Neural cell (in vitro differentiated cells): ENCODE measurements at regions not wholly inside any gene's neighbourhood (a gene's known extent, or its start where the extent isn't known, plus 50 kb on each side); places are given as distances from the start of the nearest gene placed in this dataset.

Source experiments
- H2AFZ ChIP-seq: fragments of 200-600, 300-800 bp; sonication (generic), shearing (Covaris generic); 2 replicates; pipeline ENCODE4 v1.6.0; 2014; ENCODE audit warnings: low read depth, mild to moderate bottlenecking, antibody characterized with exemption, low read length, moderate library complexity
- H3F3A ChIP-seq: fragments of 200-600 bp; shearing (Covaris generic); 2 replicates; pipeline ENCODE4 v1.6.1; 2016; ENCODE audit warnings: mild to moderate bottlenecking, moderate library complexity, mixed read lengths, antibody characterized with exemption, low read length; ENCODE audit not compliant: insufficient read depth, poor library complexity, severe bottlenecking
- H3K27ac ChIP-seq: fragments of 200-600, 300-800 bp; sonication (generic), shearing (Covaris generic); 2 replicates; pipeline ENCODE4 v1.5.1; 2014; ENCODE audit warnings: mild to moderate bottlenecking, low read length, moderate library complexity
- H3K27me3 ChIP-seq: fragments of 300-800, 200-600 bp; sonication (generic), shearing (Covaris generic); 2 replicates; pipeline ENCODE4 v1.6.0; 2014; ENCODE audit warnings: mild to moderate bottlenecking, low read depth, low read length, moderate library complexity; ENCODE audit not compliant: insufficient read depth
- H3K36me3 ChIP-seq: fragments of 300-800, 200-600 bp; sonication (generic), shearing (Covaris generic); 2 replicates; pipeline ENCODE4 v1.5.1; 2014; ENCODE audit warnings: mild to moderate bottlenecking, antibody characterized with exemption, low read length, moderate library complexity; ENCODE audit not compliant: insufficient read depth
- H3K4me2 ChIP-seq: fragments of 300-800, 200-600 bp; sonication (generic), shearing (Covaris generic); 2 replicates; pipeline ENCODE4 v1.6.0; 2014; ENCODE audit warnings: mild to moderate bottlenecking, low read length
- H3K4me3 ChIP-seq: fragments of 300-800, 200-600 bp; sonication (generic), shearing (Covaris generic); 2 replicates; pipeline ENCODE4 v1.5.1; 2014; ENCODE audit warnings: mild to moderate bottlenecking, low read length, moderate library complexity
- H3K79me2 ChIP-seq: fragments of 200-600 bp; shearing (Covaris generic); replicated peaks from 2 replicates; pipeline ENCODE4 v1.6.0; 2014; ENCODE audit warnings: mild to moderate bottlenecking, low read length, moderate library complexity; ENCODE audit not compliant: insufficient read depth
- H3K9ac ChIP-seq: fragments of 300-800, 200-600 bp; sonication (generic), shearing (Covaris generic); 2 replicates; pipeline ENCODE4 v1.6.1; 2016; ENCODE audit warnings: mild to moderate bottlenecking, low read length, mixed read lengths
- H3K9me2 ChIP-seq: fragments of 200-600 bp; shearing (Covaris generic); 2 replicates; pipeline ENCODE4 v1.6.1; 2016; ENCODE audit warnings: mild to moderate bottlenecking, low read length, mixed read lengths; ENCODE audit not compliant: insufficient read depth
- H3K9me3 ChIP-seq: fragments of 200-600, 300-800 bp; sonication (generic), shearing (Covaris generic); 2 replicates; pipeline ENCODE4 v1.6.1; 2016; ENCODE audit warnings: mild to moderate bottlenecking, mixed run types, low read length, moderate library complexity, mixed read lengths
- H4K20me1 ChIP-seq: fragments of 200-600 bp; shearing (Covaris generic); 2 replicates; pipeline ENCODE4 v1.6.1; 2016; ENCODE audit warnings: mild to moderate bottlenecking, mixed run types; ENCODE audit not compliant: insufficient read depth
- CTCF ChIP-seq: fragments of 450-650 bp; IDR thresholded peaks from 2 replicates; pipeline ENCODE4 v1.5.1; 2014; ENCODE audit warnings: antibody characterized with exemption, mild to moderate bottlenecking, moderate library complexity; ENCODE audit not compliant: poor library complexity, severe bottlenecking
- EP300 ChIP-seq: fragments of 450-650 bp; conservative IDR thresholded peaks from 2 replicates; pipeline ENCODE4 v1.6.1; 2014; ENCODE audit warnings: antibody characterized with exemption, mild to moderate bottlenecking, moderate library complexity; ENCODE audit not compliant: poor library complexity, severe bottlenecking
- EZH2 ChIP-seq: fragments of 200-600, 300-800 bp; shearing (Covaris generic), sonication (generic); IDR thresholded peaks from 2 replicates; pipeline ENCODE4 v1.6.1; 2014; ENCODE audit warnings: antibody characterized with exemption, low read length, borderline replicate concordance, mild to moderate bottlenecking; ENCODE audit not compliant: insufficient read depth, poor library complexity, severe bottlenecking
- MXI1 ChIP-seq: fragments of 450-650 bp; conservative IDR thresholded peaks from 2 replicates; pipeline ENCODE4 v1.6.1; 2014; ENCODE audit warnings: antibody characterized with exemption, mild to moderate bottlenecking; ENCODE audit not compliant: poor library complexity, severe bottlenecking
- POLR2AphosphoS5 ChIP-seq: IDR thresholded peaks from 2 replicates; pipeline ENCODE4 v1.6.1; 2012
- RAD21 ChIP-seq: fragments of 450-650 bp; conservative IDR thresholded peaks from 2 replicates; pipeline ENCODE4 v1.6.1; 2014; ENCODE audit warnings: antibody characterized with exemption, mild to moderate bottlenecking, moderate library complexity
- REST ChIP-seq: IDR thresholded peaks from 2 replicates; pipeline ENCODE4 v1.6.1; 2012; ENCODE audit warnings: borderline replicate concordance
- SMC3 ChIP-seq: fragments of 450-650 bp; conservative IDR thresholded peaks from 2 replicates; pipeline ENCODE4 v1.6.1; 2014; ENCODE audit warnings: antibody characterized with exemption, mild to moderate bottlenecking, moderate library complexity; ENCODE audit not compliant: poor library complexity
- TAF1 ChIP-seq: IDR thresholded peaks from 2 replicates; pipeline ENCODE4 v1.6.1; 2012; ENCODE audit warnings: low read depth

- no peak for TF ChIP-seq SMC3
- no peak for TF ChIP-seq EP300
- no peak for TF ChIP-seq EZH2
- TF ChIP-seq TAF1, result no peak
- no peak for TF ChIP-seq RAD21
- no peak for TF ChIP-seq MXI1
- no peak for TF ChIP-seq CTCF
- no peak for TF ChIP-seq REST
- no peak for TF ChIP-seq POLR2AphosphoS5
- H3K27me3 ChIP-seq, result no peaks in the 10 kb centered on the region
- H3K9me3 ChIP-seq, result no peaks in the 10 kb centered on the region
- no peaks in the 10 kb centered on the region for H3F3A ChIP-seq
- H3K9me2 ChIP-seq, result no peaks in the 10 kb centered on the region
- no peaks in the 10 kb centered on the region for H3K79me2 ChIP-seq
- H3K4me3 ChIP-seq, result no peak overlapping the region
- H3K36me3 ChIP-seq, result no peaks in the 10 kb centered on the region
- no peak overlapping the region for H3K27ac ChIP-seq
- no peaks in the 10 kb centered on the region for H4K20me1 ChIP-seq
- H2AFZ ChIP-seq, result no peak overlapping the region
- no peak overlapping the region for H3K9ac ChIP-seq
- no peak overlapping the region for H3K4me2 ChIP-seq
Observed at GRCh38 chr3:160154596-160154995, 70.6 kb upstream of the C3orf80 start.

GRCh38 chr3:160157321-160157720, 67.9 kb upstream of the C3orf80 start:
- H3K27ac ChIP-seq, result no peak overlapping the region
- TF ChIP-seq RAD21 (no peak), TAF1 (no peak), POLR2AphosphoS5 (no peak), CTCF (no peak), EZH2 (no peak), MXI1 (no peak), REST (no peak), SMC3 (no peak), EP300 (no peak)
- H3K27me3 ChIP-seq, result no peaks in the 10 kb centered on the region
- H3K4me3 ChIP-seq, result no peak overlapping the region
- H2AFZ ChIP-seq, result no peak overlapping the region
- no peak overlapping the region for H3K4me2 ChIP-seq
- no peak overlapping the region for H3K9ac ChIP-seq
- H3K9me3 ChIP-seq, result no peaks in the 10 kb centered on the region
- H4K20me1 ChIP-seq, result no peaks in the 10 kb centered on the region
- H3F3A ChIP-seq, result no peaks in the 10 kb centered on the region
- no peaks in the 10 kb centered on the region for H3K36me3 ChIP-seq
- H3K9me2 ChIP-seq, result no peaks in the 10 kb centered on the region
- H3K79me2 ChIP-seq, result no peaks in the 10 kb centered on the region
